ENCODE measurements at regions not wholly inside any gene's neighbourhood (a gene's known extent, or its start where the extent isn't known, plus 50 kb on each side); places are given as distances from the start of the nearest gene placed in this dataset.
A peak's percentile ranks its signal among the peaks of the same experiment; 100 is the strongest.

DNA sequence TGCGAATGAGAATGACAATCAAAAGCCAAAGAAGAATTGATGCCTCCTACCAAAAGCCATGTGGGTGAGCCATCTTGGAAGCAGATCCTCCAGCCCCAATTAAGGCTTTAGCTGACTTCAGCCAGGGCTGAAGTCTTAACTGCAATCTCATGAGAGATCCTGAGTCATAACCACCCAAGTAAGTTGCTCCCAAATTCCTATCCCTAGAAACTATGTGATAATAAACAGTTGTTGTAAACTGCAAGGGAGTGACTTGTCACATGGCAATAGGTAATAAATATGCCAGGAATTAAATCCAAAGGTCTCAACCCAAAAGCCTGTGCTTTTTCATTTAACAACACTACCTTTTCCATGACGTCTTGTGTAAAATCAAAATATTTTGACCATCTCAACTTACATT, 154.2 kb upstream of the TBL1X start:
- H3K4me3 ChIP-seq (replicated peaks; ENCODE audit: low read depth, low read length) = no peak overlapping the region
- TF ChIP-seq CTCF (IDR thresholded peaks at IDR 0.05; ENCODE audit: low read depth, low read length, missing control alignments) = no peak
- no peak for DNase-seq (ENCODE audit: extremely low read depth, low read depth)

DNA sequence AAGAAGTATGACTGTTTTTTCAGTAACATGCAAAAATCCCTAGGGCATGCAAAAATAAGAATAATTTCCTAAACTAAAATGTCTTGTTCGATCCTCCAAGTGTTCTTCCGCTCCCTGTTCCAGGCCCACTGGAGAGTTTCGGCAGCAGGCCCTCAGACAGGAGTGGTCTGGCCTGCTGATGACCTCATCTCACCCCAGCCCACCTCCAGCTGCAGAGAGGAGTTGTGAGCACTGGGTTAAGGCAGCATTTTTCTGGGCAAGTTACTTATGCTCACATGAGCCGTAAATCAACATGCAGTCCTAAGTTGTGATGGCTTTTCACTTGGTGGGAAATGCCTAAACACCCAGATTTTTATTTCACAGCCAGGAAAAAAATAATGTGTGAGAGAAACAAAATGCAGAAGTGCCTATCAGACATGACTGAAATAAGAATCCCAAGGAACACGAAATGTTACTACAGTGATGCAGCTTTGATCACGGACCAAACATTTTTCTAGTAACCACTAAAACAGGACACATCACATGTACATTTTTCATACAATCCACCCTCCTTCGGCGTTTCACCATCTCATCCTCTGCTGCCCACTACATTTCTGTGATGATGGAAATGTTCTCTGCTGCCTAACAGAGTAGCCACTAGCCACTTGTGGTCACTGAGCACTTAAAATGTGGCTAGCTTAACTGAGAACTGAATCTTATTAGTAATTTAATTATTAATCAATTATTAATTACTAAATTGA, 153.3 kb upstream of the TBL1X start:
- no peak overlapping the region for H3K4me3 ChIP-seq (replicated peaks; ENCODE audit: low read depth, low read length)
- TF ChIP-seq CTCF (IDR thresholded peaks at IDR 0.05; ENCODE audit: low read depth, low read length, missing control alignments) = no peak
- no peak for DNase-seq (ENCODE audit: extremely low read depth, low read depth)

- DNase-seq (ENCODE audit: extremely low read depth, low read depth) = no peak
- H3K4me3 ChIP-seq (replicated peaks; ENCODE audit: low read depth, low read length) = no peak overlapping the region
- peak; percentile 75 for TF ChIP-seq CTCF (IDR thresholded peaks at IDR 0.05; ENCODE audit: low read depth, low read length, missing control alignments)
These were observed 151.7 kb upstream of the TBL1X start for GRCh38 chrX:9312922-9313867.

DNA sequence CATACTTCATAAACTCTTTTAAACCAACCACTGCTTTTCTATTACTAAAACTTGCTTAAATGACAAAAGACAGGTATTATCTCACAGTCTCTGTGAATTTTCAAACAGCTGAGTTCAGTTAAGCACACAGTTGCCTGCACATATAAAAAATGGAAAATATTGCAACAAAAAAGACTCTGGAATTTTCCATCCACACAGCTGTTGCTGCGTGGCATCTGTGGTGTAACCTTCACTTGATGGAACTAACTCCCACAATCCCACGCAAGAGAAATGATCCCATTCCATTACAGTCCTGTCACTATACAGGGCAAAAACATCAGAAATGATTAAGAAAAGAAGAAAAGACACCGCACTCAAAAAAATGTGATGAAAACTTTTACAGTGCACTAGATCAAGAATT, 149.8 kb upstream of the TBL1X start:
- no peak overlapping the region for H3K4me3 ChIP-seq (replicated peaks; ENCODE audit: low read depth, low read length)
- no peak for DNase-seq (ENCODE audit: extremely low read depth, low read depth)
- no peak for TF ChIP-seq CTCF (IDR thresholded peaks at IDR 0.05; ENCODE audit: low read depth, low read length, missing control alignments)

DNA sequence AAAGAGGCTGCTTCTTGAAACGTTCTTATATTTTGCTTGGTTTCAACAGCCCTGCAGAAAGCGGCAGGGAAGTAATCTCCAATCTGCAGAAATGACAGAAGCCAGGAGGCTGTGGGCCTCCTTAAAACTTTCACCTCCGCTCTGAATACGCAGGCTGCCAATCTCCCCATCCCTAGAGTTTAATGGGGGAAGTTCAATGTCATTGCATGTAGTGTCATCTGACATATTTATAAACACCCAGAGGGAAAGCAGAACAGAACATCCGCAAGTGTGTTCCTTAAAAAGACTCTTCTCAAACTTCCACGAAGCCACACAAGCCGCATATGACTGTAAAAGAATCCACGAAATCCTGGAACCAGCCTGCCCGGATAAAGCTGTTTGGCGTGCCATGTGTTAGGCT, 148.8 kb upstream of the TBL1X start:
- TF ChIP-seq CTCF (IDR thresholded peaks at IDR 0.05; ENCODE audit: low read depth, low read length, missing control alignments) = no peak
- no peak for DNase-seq (ENCODE audit: extremely low read depth, low read depth)
- H3K4me3 ChIP-seq (replicated peaks; ENCODE audit: low read depth, low read length) = no peak overlapping the region

GRCh38 chrX:9317176-9317575, 147.7 kb upstream of the TBL1X start:
- TF ChIP-seq CTCF (IDR thresholded peaks at IDR 0.05; ENCODE audit: low read depth, low read length, missing control alignments) = no peak
- no peak overlapping the region for H3K4me3 ChIP-seq (replicated peaks; ENCODE audit: low read depth, low read length)
- no peak for DNase-seq (ENCODE audit: extremely low read depth, low read depth)
